HG03469 (cell line): ENCODE measurements at regions not wholly inside any gene's neighbourhood (a gene's known extent, or its start where the extent isn't known, plus 50 kb on each side); places are given as distances from the start of the nearest gene placed in this dataset.
A peak's percentile ranks its signal among the peaks of the same experiment; 100 is the strongest.

Source experiments
- ATAC-seq: cut with Tn5 transposase; IDR thresholded peaks from one replicate; pipeline ENCODE4 v1.9.1; 2021; ENCODE audit warnings: mild to moderate bottlenecking, moderate library complexity, moderate number of reproducible peaks; ENCODE audit not compliant: unreplicated experiment

GRCh38 chr11:19482319-19483100, 230.1 kb upstream of the NAV2 start:
- no peak for ATAC-seq

GRCh38 chr11:19480540-19480939, 232.1 kb upstream of the NAV2 start:
- no peak for ATAC-seq

GRCh38 chr11:19478891-19479290, 233.7 kb upstream of the NAV2 start:
- no peak for ATAC-seq

GRCh38 chr11:19474954-19475721, 234.4 kb upstream of the E2F8 start:
- peak; percentile 76 for ATAC-seq

GRCh38 chr11:19474211-19474610, 233.5 kb upstream of the E2F8 start:
- ATAC-seq, result no peak

- no peak for ATAC-seq
These were observed 231.9 kb upstream of the E2F8 start for GRCh38 chr11:19472679-19473078.

- no peak for ATAC-seq
These were observed 227.2 kb upstream of the E2F8 start for GRCh38 chr11:19467904-19468303.

GRCh38 chr11:19466314-19466713, 225.6 kb upstream of the E2F8 start:
- ATAC-seq, result no peak

GRCh38 chr11:19463976-19464375, 223.2 kb upstream of the E2F8 start:
- ATAC-seq, result no peak

GRCh38 chr11:19460718-19461405, 220.1 kb upstream of the E2F8 start:
- ATAC-seq, result no peak

- ATAC-seq, result no peak
These were observed 218.5 kb upstream of the E2F8 start for GRCh38 chr11:19459240-19459639.

GRCh38 chr11:19458721-19459120, 218.0 kb upstream of the E2F8 start:
- ATAC-seq, result no peak

GRCh38 chr11:19458231-19458630, 217.5 kb upstream of the E2F8 start:
- no peak for ATAC-seq

GRCh38 chr11:19455731-19456130, 215.0 kb upstream of the E2F8 start:
- ATAC-seq, result no peak

- ATAC-seq, result no peak
These were observed 213.0 kb upstream of the E2F8 start for GRCh38 chr11:19453651-19454257.

- ATAC-seq, result no peak
These were observed 210.9 kb upstream of the E2F8 start for GRCh38 chr11:19451609-19452008.

GRCh38 chr11:19450282-19450681, 209.5 kb upstream of the E2F8 start:
- no peak for ATAC-seq

GRCh38 chr11:19448651-19449050, 207.9 kb upstream of the E2F8 start:
- ATAC-seq, result no peak

- no peak for ATAC-seq
These were observed 206.4 kb upstream of the E2F8 start for GRCh38 chr11:19447150-19447566.

- ATAC-seq, result no peak
These were observed 205.0 kb upstream of the E2F8 start for GRCh38 chr11:19445771-19446170.

GRCh38 chr11:19444231-19444630, 203.5 kb upstream of the E2F8 start:
- ATAC-seq, result no peak
